Thyroid gland (tissue), 4 donors: ENCODE measurements at regions not wholly inside any gene's neighbourhood (a gene's known extent, or its start where the extent isn't known, plus 50 kb on each side); places are given as distances from the start of the nearest gene placed in this dataset.

ENCODE experiments used
- DNase-seq, 2 donors: peaks; one replicate each; pipeline ENCODE4 v3.0.0-alpha.2; 2019
- H3K27ac ChIP-seq, 3 donors: fragments of 200-600 bp; sonication (generic); 1 replicate in 2 of 3; 2 replicates in 1 of 3; pipeline ENCODE4 v1.5.1; 2016 to 2019; ENCODE audit warnings: mild to moderate bottlenecking in 1 of 3, moderate library complexity in 1 of 3
- H3K27me3 ChIP-seq: fragments of 200-600 bp; sonication (generic); one replicate; pipeline ENCODE4 v1.5.1; 2019
- H3K36me3 ChIP-seq, 2 donors: fragments of 200-600 bp; sonication (generic); one replicate each; pipeline ENCODE4 v1.5.1; 2016 to 2019
- H3K4me1 ChIP-seq, 2 donors: fragments of 200-600 bp; sonication (generic); one replicate each; pipeline ENCODE4 v1.5.1; 2017 to 2019
- H3K4me3 ChIP-seq, 3 donors: fragments of 200-600 bp; sonication (generic); replicated peaks in 1 of 3; 1 replicate in 2 of 3; 2 replicates in 1 of 3; pipeline ENCODE4 v1.5.1; 2016; ENCODE audit warnings: mild to moderate bottlenecking in 1 of 3
- H3K9me3 ChIP-seq: fragments of 200-600 bp; sonication (generic); one replicate; pipeline ENCODE4 v1.5.1; 2017
- CTCF ChIP-seq, 6 experiments: fragments of 200-600 bp in 3 of 6; fragments of 450-650 bp in 3 of 6; sonication (generic) in 3 of 6; IDR thresholded peaks; one replicate each; pipeline ENCODE4 v1.5.1; 2016 to 2019; ENCODE audit warnings: antibody characterized with exemption in 6 of 6, mild to moderate bottlenecking in 2 of 6, inconsistent platforms in 1 of 6, moderate library complexity in 1 of 6
- POLR2A ChIP-seq, 2 donors: fragments of 450-650 bp; IDR thresholded peaks; one replicate each; pipeline ENCODE4 v1.6.1; 2017; ENCODE audit warnings: antibody characterized with exemption in 2 of 2, mild to moderate bottlenecking in 2 of 2, moderate library complexity in 1 of 2
- WGBS, 2 donors: methylation state at CpG; one replicate each; pipeline ENCODE4 v1.1.5; 2017; 5-methylcytosine and 5-hydroxymethylcytosine counted together
- intact Hi-C: fragments of 100-400 bp; cut with DNase I; formaldehyde crosslinking; loops from one replicate; pipeline ENCODE4 v1.15.1; 2023

GRCh38 chr3:13259831-13260230 lies 160.3 kb downstream of the NUP210 start:
- Histone ChIP-seq H3K9me3 (no peaks in the 10 kb centered on the region), H3K36me3 (no peaks in the 10 kb centered on the region), H3K4me1 (no peaks in the 10 kb centered on the region), H3K27me3 (no peaks in the 10 kb centered on the region), H3K4me3 (no peak overlapping the region), H3K27ac (no peak overlapping the region)
- DNase-seq: no peak
- 57 to 66% methylated on average over 5 of the region's 5 CpGs for whole genome bisulfite sequencing, 2 donors
- intact Hi-C loops: no loop called here
- TF ChIP-seq POLR2A (IDR thresholded peaks at IDR 0.05): no peak
- no peak for TF ChIP-seq CTCF (IDR thresholded peaks at IDR 0.05)

- Histone ChIP-seq H3K4me3 (no peak overlapping the region), H3K36me3 (no peaks in the 10 kb centered on the region), H3K9me3 (no peaks in the 10 kb centered on the region), H3K4me1 (no peaks in the 10 kb centered on the region), H3K27me3 (no peaks in the 10 kb centered on the region), H3K27ac (no peak overlapping the region)
- intact Hi-C loops: no loop called here
- DNase-seq: no peak
- 71 to 79% methylated on average over 9 of the region's 9 CpGs for WGBS, 2 donors
- no peak for TF ChIP-seq POLR2A (IDR thresholded peaks at IDR 0.05)
- TF ChIP-seq CTCF (IDR thresholded peaks at IDR 0.05): no peak
Measured at GRCh38 chr3:13258986-13259514, 161.1 kb downstream of the NUP210 start.

GRCh38 chr3:13258280-13258679 lies 161.8 kb downstream of the NUP210 start:
- Histone ChIP-seq H3K4me1 (no peaks in the 10 kb centered on the region), H3K27me3 (no peaks in the 10 kb centered on the region), H3K9me3 (no peaks in the 10 kb centered on the region), H3K36me3 (no peaks in the 10 kb centered on the region), H3K27ac (no peak overlapping the region), H3K4me3 (no peak overlapping the region)
- 90 to 93% methylated on average over 4 of the region's 4 CpGs for WGBS, 2 donors
- intact Hi-C loops: no loop called here
- no peak for TF ChIP-seq CTCF (IDR thresholded peaks at IDR 0.05)
- TF ChIP-seq POLR2A (IDR thresholded peaks at IDR 0.05): no peak
- no peak for DNase-seq

- intact Hi-C loops: no loop called here
- 40 to 53% methylated on average over 3 to 4 of the region's 4 CpGs for WGBS, 2 donors
- H3K9me3 ChIP-seq: no peaks in the 10 kb centered on the region
- no peaks in the 10 kb centered on the region for H3K27me3 ChIP-seq
- H3K36me3 ChIP-seq: no peaks in the 10 kb centered on the region
- no peak overlapping the region for H3K27ac ChIP-seq
- H3K4me3 ChIP-seq: no peak overlapping the region
- no peaks in the 10 kb centered on the region for H3K4me1 ChIP-seq
- no peak for DNase-seq
- TF ChIP-seq CTCF (IDR thresholded peaks at IDR 0.05) (no peak), POLR2A (IDR thresholded peaks at IDR 0.05) (no peak)
Measured at GRCh38 chr3:13257666-13258065, 162.5 kb downstream of the NUP210 start.

- no peaks in the 10 kb centered on the region for H3K36me3 ChIP-seq
- no peaks in the 10 kb centered on the region for H3K4me1 ChIP-seq
- H3K9me3 ChIP-seq: no peaks in the 10 kb centered on the region
- no peaks in the 10 kb centered on the region for H3K27me3 ChIP-seq
- no peak overlapping the region for H3K27ac ChIP-seq
- H3K4me3 ChIP-seq: no peak overlapping the region
- TF ChIP-seq POLR2A (IDR thresholded peaks at IDR 0.05): no peak
- no peak for TF ChIP-seq CTCF (IDR thresholded peaks at IDR 0.05)
- DNase-seq: no peak
- WGBS, 2 donors: 70 to 74% methylated on average over 8 of the region's 8 CpGs
- intact Hi-C loops: no loop called here
Measured at GRCh38 chr3:13256845-13257244, 163.3 kb downstream of the NUP210 start.
